IMR-90 (cell line): ENCODE measurements at regions not wholly inside any gene's neighbourhood (a gene's known extent, or its start where the extent isn't known, plus 50 kb on each side); places are given as distances from the start of the nearest gene placed in this dataset.

Experiments used
- CHD1 ChIP-seq: IDR thresholded peaks from 2 replicates; pipeline ENCODE4 v1.6.1; 2012; ENCODE audit warnings: low read depth, low read length, improper control_type of control experiment
- CTCF ChIP-seq: conservative IDR thresholded peaks from 2 replicates; pipeline ENCODE4 v1.5.1; 2012; ENCODE audit warnings: mild to moderate bottlenecking, low read depth, low read length, improper control_type of control experiment
- MAFK ChIP-seq: IDR thresholded peaks from 2 replicates; pipeline ENCODE4 v1.6.1; 2012; ENCODE audit warnings: low read depth, low read length, improper control_type of control experiment
- MAZ ChIP-seq: IDR thresholded peaks from 2 replicates; pipeline ENCODE4 v1.6.1; 2012; ENCODE audit warnings: low read depth, mild to moderate bottlenecking, low read length, improper control_type of control experiment, moderate library complexity, borderline replicate concordance
- MXI1 ChIP-seq: IDR thresholded peaks from 2 replicates; pipeline ENCODE4 v1.6.1; 2012; ENCODE audit warnings: low read depth, mild to moderate bottlenecking, low read length, moderate library complexity, borderline replicate concordance
- NFE2L2 ChIP-seq: fragments of 150-350 bp; IDR thresholded peaks from 2 replicates; pipeline ENCODE4 v1.6.1; 2016; ENCODE audit warnings: low read depth, mild to moderate bottlenecking, low read length
- POLR2A ChIP-seq: IDR thresholded peaks from 2 replicates; pipeline ENCODE4 v1.6.1; 2012; ENCODE audit warnings: mild to moderate bottlenecking, low read depth, low read length
- RAD21 ChIP-seq: IDR thresholded peaks from 2 replicates; pipeline ENCODE4 v1.6.1; 2012; ENCODE audit warnings: low read length, improper control_type of control experiment
- RFX5 ChIP-seq: IDR thresholded peaks from 2 replicates; pipeline ENCODE4 v1.8.0; 2012; ENCODE audit warnings: low read depth, mild to moderate bottlenecking, low read length, moderate library complexity
- SMC3 ChIP-seq: fragments of 150-350 bp; IDR thresholded peaks from 2 replicates; pipeline ENCODE4 v1.6.1; 2016; ENCODE audit warnings: low read depth, mild to moderate bottlenecking, antibody characterized with exemption, low read length, moderate library complexity
- USF2 ChIP-seq: fragments of 150-350 bp; IDR thresholded peaks from 2 replicates; pipeline ENCODE4 v1.6.1; 2017; ENCODE audit warnings: mild to moderate bottlenecking, antibody characterized with exemption, low read length, low read depth

- TF ChIP-seq CTCF (no peak), CHD1 (no peak), MAZ (no peak), SMC3 (no peak), RAD21 (no peak), POLR2A (no peak), NFE2L2 (no peak), MXI1 (no peak), USF2 (no peak), RFX5 (no peak), MAFK (no peak)
Measured at GRCh38 chr18:67840379-67840778, 323.9 kb upstream of the DSEL start.
